ENCODE measurements at regions not wholly inside any gene's neighbourhood (a gene's known extent, or its start where the extent isn't known, plus 50 kb on each side); places are given as distances from the start of the nearest gene placed in this dataset.

DNA sequence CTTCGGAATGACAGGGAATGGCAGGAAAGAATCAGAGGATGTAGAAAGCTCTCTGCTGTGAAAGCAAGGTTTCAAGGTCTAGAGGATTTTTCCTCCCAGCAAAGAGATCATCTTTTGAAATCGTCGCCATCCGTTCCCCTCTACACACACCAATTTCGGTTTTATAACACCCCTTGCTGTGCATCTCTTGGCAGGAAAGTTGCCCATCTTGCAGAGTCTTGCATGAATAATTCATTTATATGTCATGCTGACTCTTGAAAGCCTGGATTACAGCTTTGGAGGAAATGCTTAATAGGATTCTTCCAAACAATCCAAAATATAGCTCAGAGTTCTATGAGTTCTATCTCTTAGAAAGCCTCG, 262.7 kb downstream of the CHL1 start:
- H3K4me2 ChIP-seq (ENCODE audit: low read depth, low read length, poor library complexity, severe bottlenecking) = no peak overlapping the region
- no peak overlapping the region for H3K4me3 ChIP-seq (ENCODE audit: insufficient read depth, low read length, poor library complexity, severe bottlenecking)
- H4K20me1 ChIP-seq (ENCODE audit: low read depth, low read length) = no peaks in the 10 kb centered on the region
- H3K27me3 ChIP-seq (ENCODE audit: low read length) = no peaks in the 10 kb centered on the region
- no peak overlapping the region for H3K27ac ChIP-seq (ENCODE audit: low read depth, low read length)
- H3K9me3 ChIP-seq (ENCODE audit: insufficient read depth, low read length) = no peaks in the 10 kb centered on the region
- H2AFZ ChIP-seq (ENCODE audit: low read depth, low read length, severe bottlenecking) = no peak overlapping the region
- H3K9me2 ChIP-seq (replicated peaks; ENCODE audit: insufficient read depth, low read length) = no peaks in the 10 kb centered on the region
- no peaks in the 10 kb centered on the region for H3K36me3 ChIP-seq (ENCODE audit: low read length)
- no peaks in the 10 kb centered on the region for H3K79me2 ChIP-seq (ENCODE audit: insufficient read depth, low read length)
- TF ChIP-seq EZH2phosphoT487 (conservative IDR thresholded peaks at IDR 0.05; ENCODE audit: low read length) = no peak
- no peak overlapping the region for H3K9ac ChIP-seq (ENCODE audit: low read length)
- H3F3A ChIP-seq (ENCODE audit: insufficient read depth) = no peaks in the 10 kb centered on the region

DNA sequence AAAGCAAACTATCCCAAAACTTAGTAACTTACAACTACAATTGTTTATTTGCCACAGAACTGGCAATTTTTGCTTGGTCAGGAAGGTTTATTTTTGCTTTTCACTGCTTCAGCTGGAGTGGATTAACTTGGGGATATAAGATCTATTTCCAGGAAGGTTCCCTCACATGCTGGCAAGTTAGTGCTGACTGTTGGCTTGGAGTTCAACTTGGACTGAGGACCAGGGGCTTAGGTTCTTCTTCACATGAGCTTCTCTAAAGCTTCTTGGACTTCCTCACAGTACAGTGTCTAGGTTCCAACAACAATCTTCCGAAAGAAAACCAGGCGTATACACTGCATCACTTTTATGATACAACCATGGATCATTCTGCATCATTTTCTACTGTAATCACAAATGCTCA, 264.4 kb downstream of the CHL1 start:
- no peak overlapping the region for H3K9ac ChIP-seq (ENCODE audit: low read length)
- H3K27ac ChIP-seq (ENCODE audit: low read depth, low read length) = no peak overlapping the region
- no peak overlapping the region for H3K4me2 ChIP-seq (ENCODE audit: low read depth, low read length, poor library complexity, severe bottlenecking)
- H3K79me2 ChIP-seq (ENCODE audit: insufficient read depth, low read length) = no peaks in the 10 kb centered on the region
- H3K9me3 ChIP-seq (ENCODE audit: insufficient read depth, low read length) = no peaks in the 10 kb centered on the region
- H3K9me2 ChIP-seq (replicated peaks; ENCODE audit: insufficient read depth, low read length) = no peaks in the 10 kb centered on the region
- no peaks in the 10 kb centered on the region for H3K36me3 ChIP-seq (ENCODE audit: low read length)
- H2AFZ ChIP-seq (ENCODE audit: low read depth, low read length, severe bottlenecking) = no peak overlapping the region
- H3F3A ChIP-seq (ENCODE audit: insufficient read depth) = no peaks in the 10 kb centered on the region
- TF ChIP-seq EZH2phosphoT487 (conservative IDR thresholded peaks at IDR 0.05; ENCODE audit: low read length) = no peak
- TF ChIP-seq, protein P1, sequence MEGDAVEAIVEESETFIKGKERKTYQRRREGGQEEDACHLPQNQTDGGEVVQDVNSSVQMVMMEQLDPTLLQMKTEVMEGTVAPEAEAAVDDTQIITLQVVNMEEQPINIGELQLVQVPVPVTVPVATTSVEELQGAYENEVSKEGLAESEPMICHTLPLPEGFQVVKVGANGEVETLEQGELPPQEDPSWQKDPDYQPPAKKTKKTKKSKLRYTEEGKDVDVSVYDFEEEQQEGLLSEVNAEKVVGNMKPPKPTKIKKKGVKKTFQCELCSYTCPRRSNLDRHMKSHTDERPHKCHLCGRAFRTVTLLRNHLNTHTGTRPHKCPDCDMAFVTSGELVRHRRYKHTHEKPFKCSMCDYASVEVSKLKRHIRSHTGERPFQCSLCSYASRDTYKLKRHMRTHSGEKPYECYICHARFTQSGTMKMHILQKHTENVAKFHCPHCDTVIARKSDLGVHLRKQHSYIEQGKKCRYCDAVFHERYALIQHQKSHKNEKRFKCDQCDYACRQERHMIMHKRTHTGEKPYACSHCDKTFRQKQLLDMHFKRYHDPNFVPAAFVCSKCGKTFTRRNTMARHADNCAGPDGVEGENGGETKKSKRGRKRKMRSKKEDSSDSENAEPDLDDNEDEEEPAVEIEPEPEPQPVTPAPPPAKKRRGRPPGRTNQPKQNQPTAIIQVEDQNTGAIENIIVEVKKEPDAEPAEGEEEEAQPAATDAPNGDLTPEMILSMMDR (IDR thresholded peaks at IDR 0.05; ENCODE audit: insufficient read depth, low read length, poor library complexity, severe bottlenecking) = no peak
- H4K20me1 ChIP-seq (ENCODE audit: low read depth, low read length) = no peaks in the 10 kb centered on the region
- no peaks in the 10 kb centered on the region for H3K27me3 ChIP-seq (ENCODE audit: low read length)
- H3K4me3 ChIP-seq (ENCODE audit: insufficient read depth, low read length, poor library complexity, severe bottlenecking) = no peak overlapping the region

DNA sequence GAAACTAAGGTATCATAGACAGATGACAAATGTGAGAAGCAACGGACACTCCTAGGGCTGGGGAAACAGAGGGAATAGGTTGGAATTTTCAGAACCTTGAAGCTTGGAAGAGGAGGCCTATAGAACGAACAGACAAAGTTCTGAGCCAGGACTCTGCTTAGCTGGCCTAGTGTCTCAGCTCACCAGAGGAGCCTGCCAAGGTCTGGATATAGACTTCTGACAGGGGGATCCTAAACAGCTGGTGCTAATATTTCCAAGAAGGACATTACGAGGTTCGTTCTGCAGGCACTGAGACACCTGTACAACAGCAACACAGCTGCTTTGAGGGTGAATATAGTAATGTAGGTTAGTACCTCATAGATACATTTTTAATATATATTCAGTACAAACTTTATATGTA, 266.3 kb downstream of the CHL1 start:
- no peak overlapping the region for H2AFZ ChIP-seq (ENCODE audit: low read depth, low read length, severe bottlenecking)
- no peak overlapping the region for H3K27ac ChIP-seq (ENCODE audit: low read depth, low read length)
- H3K9ac ChIP-seq (ENCODE audit: low read length) = no peak overlapping the region
- no peak overlapping the region for H3K4me3 ChIP-seq (ENCODE audit: insufficient read depth, low read length, poor library complexity, severe bottlenecking)
- no peaks in the 10 kb centered on the region for H3K27me3 ChIP-seq (ENCODE audit: low read length)
- H4K20me1 ChIP-seq (ENCODE audit: low read depth, low read length) = no peaks in the 10 kb centered on the region
- TF ChIP-seq, protein P1 (IDR thresholded peaks at IDR 0.05; ENCODE audit: insufficient read depth, low read length, poor library complexity, severe bottlenecking) = no peak
- TF ChIP-seq EZH2phosphoT487 (conservative IDR thresholded peaks at IDR 0.05; ENCODE audit: low read length) = no peak
- no peaks in the 10 kb centered on the region for H3K79me2 ChIP-seq (ENCODE audit: insufficient read depth, low read length)
- H3F3A ChIP-seq (ENCODE audit: insufficient read depth) = no peaks in the 10 kb centered on the region
- no peak overlapping the region for H3K4me2 ChIP-seq (ENCODE audit: low read depth, low read length, poor library complexity, severe bottlenecking)
- H3K9me2 ChIP-seq (replicated peaks; ENCODE audit: insufficient read depth, low read length) = no peaks in the 10 kb centered on the region
- H3K9me3 ChIP-seq (ENCODE audit: insufficient read depth, low read length) = no peaks in the 10 kb centered on the region
- no peaks in the 10 kb centered on the region for H3K36me3 ChIP-seq (ENCODE audit: low read length)

DNA sequence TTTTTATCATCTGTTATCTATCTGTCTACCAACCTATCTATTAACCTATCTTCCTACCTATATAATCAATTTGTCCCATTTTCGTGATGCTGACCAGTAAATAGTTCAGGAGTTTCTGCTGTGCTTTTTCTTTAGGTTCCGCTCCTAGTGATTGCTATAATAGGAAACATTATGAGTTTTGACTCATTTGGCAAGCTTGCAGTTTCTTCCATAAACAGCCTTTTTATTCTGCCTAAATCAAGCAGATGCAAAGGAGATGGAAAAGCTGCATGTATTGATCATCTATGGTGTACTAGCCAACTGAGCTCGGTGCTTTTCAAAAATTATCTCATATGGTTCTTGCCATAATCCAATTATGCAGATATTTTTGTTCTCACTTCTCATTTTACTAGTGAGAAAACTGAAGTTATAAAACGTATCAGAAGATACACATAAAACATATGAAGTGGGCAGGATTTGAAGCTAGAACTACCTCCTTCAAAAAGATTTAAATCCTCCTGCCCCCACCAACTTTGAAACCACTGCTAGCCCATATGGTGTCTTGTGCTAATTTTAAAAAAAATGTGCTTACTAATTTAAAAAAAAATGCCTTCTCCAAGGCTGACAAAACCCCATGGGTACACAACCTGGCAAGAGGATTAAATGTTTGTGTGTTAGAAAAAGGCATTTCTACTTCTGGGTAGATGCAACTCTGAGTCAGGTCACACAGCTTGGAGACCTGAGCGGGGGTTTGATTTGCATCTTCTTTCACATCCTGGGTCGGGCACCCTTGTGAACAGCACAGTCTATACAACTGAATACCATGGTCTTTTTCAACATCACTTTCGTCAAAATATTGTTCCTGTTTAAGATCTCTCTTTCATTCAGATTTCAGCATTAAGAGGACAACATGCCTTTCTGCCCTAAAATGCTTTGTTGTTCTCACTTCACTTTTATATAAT, 267.0 kb downstream of the CHL1 start:
- Histone ChIP-seq H3K4me3 (ENCODE audit: insufficient read depth, low read length, poor library complexity, severe bottlenecking) (no peak overlapping the region), H3K79me2 (ENCODE audit: insufficient read depth, low read length) (no peaks in the 10 kb centered on the region)

More for the DNA sequence above, 267.0 kb downstream of the CHL1 start:
- Histone ChIP-seq H3K4me2 (ENCODE audit: low read depth, low read length, poor library complexity, severe bottlenecking) (no peak overlapping the region), H3K9me3 (ENCODE audit: insufficient read depth, low read length) (no peaks in the 10 kb centered on the region), H4K20me1 (ENCODE audit: low read depth, low read length) (no peaks in the 10 kb centered on the region), H3K9me2 (replicated peaks; ENCODE audit: insufficient read depth, low read length) (no peaks in the 10 kb centered on the region), H3K9ac (ENCODE audit: low read length) (no peak overlapping the region), H2AFZ (ENCODE audit: low read depth, low read length, severe bottlenecking) (no peak overlapping the region), H3K27ac (ENCODE audit: low read depth, low read length) (no peak overlapping the region), H3K36me3 (ENCODE audit: low read length) (no peaks in the 10 kb centered on the region), H3F3A (ENCODE audit: insufficient read depth) (no peaks in the 10 kb centered on the region), H3K27me3 (ENCODE audit: low read length) (no peaks in the 10 kb centered on the region)
- TF ChIP-seq EZH2phosphoT487 (conservative IDR thresholded peaks at IDR 0.05; ENCODE audit: low read length) = no peak
- TF ChIP-seq, protein P1 (IDR thresholded peaks at IDR 0.05; ENCODE audit: insufficient read depth, low read length, poor library complexity, severe bottlenecking) = no peak
